Stimulated activated memory B cell treated with anti-CD40 and anti-IgM and Interleukin-4, amounts not matched to agents 10 μg/mL and 1 μg/mL and 100 μg/mL, for 72 hours (primary cell): ENCODE measurements at regions not wholly inside any gene's neighbourhood (a gene's known extent, or its start where the extent isn't known, plus 50 kb on each side); places are given as distances from the start of the nearest gene placed in this dataset.
"Not testable (repeated sequence)": the region's sequence is repeated elsewhere in the genome, so short reads cannot be mapped to it uniquely, and the experiment has no call there.

Experiments used
- ATAC-seq: fragments of 150-1000 bp; cut with Tn5 transposase; 2 replicates; pipeline ENCODE4 v1.10.0; 2021
- H3K27ac Mint-ChIP-seq: one replicate; pipeline ENCODE4 v1.8.0; 2022; ENCODE audit warnings: mild to moderate bottlenecking, mixed read lengths
- H3K27me3 Mint-ChIP-seq: one replicate; pipeline ENCODE4 v1.8.0; 2022; ENCODE audit warnings: mixed read lengths
- H3K36me3 Mint-ChIP-seq: one replicate; pipeline ENCODE4 v1.8.0; 2022; ENCODE audit warnings: mixed read lengths
- H3K4me1 Mint-ChIP-seq: one replicate; pipeline ENCODE4 v1.8.0; 2022; ENCODE audit warnings: mixed read lengths
- H3K4me3 Mint-ChIP-seq: one replicate; pipeline ENCODE4 v1.8.0; 2022; ENCODE audit warnings: mild to moderate bottlenecking, moderate library complexity, mixed read lengths
- H3K9me3 Mint-ChIP-seq: one replicate; pipeline ENCODE4 v1.8.0; 2022; ENCODE audit warnings: mixed read lengths

DNA sequence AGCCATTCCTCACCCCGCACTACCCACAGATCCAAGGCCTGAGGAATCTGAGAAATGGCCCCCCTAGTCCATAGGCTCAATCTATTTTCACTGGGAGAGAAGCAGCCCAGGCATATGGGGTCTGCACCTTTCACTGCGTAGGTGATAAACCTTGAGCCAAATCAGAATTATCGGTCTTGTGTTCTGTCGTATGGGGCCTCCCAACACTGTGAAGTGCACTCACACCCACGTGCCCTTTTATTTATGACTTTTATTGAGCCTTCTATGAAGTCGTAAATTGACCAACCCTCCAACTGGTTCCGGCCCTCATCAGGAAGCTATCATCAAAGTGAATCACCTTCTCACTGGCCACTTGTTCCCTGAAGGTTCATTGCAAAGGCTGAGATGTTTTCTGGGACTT, 259.3 kb downstream of the NPIPA7 start:
- not testable (repeated sequence) for ATAC-seq, H3K9me3 Mint-ChIP-seq, H3K4me3 Mint-ChIP-seq, H3K4me1 Mint-ChIP-seq, H3K36me3 Mint-ChIP-seq, H3K27ac Mint-ChIP-seq
- H3K27me3 Mint-ChIP-seq = peaks cover 16% of the 10 kb centered on the region

DNA sequence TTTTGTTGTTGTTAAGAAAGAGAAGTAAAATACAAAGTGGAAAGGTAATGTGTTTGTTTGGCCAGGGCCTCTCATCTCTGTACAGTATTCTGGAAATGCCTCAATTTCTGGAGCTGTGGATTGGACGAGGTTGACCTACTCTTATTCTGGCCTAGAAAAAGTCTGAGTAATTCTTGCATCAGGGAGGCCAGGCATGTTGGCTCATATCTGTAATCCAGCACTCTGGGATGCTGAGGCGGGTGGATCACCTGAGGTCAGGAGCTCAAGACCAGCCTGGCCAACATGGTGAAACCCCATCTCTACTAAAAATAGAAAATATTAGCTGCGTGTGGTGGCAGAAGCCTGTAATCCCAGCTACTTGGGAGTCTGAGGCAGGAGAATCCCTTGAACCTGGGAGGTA, 259.8 kb downstream of the NPIPA7 start:
- ATAC-seq, H3K4me3 Mint-ChIP-seq, H3K4me1 Mint-ChIP-seq, H3K9me3 Mint-ChIP-seq, H3K27ac Mint-ChIP-seq, H3K36me3 Mint-ChIP-seq: not testable (repeated sequence)
- H3K27me3 Mint-ChIP-seq = peaks cover 16% of the 10 kb centered on the region

DNA sequence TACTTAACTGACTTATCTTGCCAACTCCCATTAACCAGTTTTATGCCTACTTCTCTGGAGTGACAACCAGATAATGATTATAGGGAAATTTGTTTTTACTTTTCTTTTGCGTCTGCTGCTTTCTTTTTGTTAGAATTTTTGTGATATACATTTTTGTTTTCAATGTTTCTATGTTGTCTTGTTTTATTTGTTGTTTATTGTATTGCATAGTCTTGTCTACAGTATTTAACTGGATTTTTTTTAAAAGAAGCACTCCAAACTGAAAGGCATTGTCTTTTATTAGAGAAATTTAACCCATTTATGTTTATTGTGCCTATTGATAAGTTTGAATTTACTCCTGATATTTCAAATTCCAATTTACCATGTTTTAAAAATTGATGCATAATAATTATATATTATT, 264.9 kb downstream of the NPIPA7 start:
- ATAC-seq, H3K27ac Mint-ChIP-seq, H3K36me3 Mint-ChIP-seq, H3K9me3 Mint-ChIP-seq, H3K27me3 Mint-ChIP-seq, H3K4me1 Mint-ChIP-seq, H3K4me3 Mint-ChIP-seq: not testable (repeated sequence)

DNA sequence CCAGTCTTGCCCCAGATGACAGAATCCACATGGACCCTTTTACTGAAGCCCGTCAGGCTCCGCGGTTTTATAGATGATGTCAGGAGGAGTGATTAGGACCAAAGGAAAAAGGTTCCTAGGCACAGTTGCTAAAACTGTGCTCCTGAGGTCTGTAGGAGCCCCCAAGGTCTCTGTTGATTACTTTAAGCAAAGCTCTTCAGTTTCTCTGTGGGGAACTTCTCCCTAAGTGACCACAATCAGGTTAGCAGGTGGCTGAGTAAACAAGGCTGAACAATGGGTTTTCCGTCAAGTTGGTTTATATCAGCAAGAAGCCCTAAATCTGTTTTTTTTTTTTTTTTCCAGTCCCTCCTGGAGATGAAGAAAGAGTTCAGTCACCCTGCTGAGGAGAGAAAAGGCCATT, 269.1 kb downstream of the NPIPA7 start:
- H3K4me1 Mint-ChIP-seq, H3K27ac Mint-ChIP-seq, H3K4me3 Mint-ChIP-seq, H3K36me3 Mint-ChIP-seq, ATAC-seq, H3K9me3 Mint-ChIP-seq: not testable (repeated sequence)
- H3K27me3 Mint-ChIP-seq = peaks cover 12% of the 10 kb centered on the region

DNA sequence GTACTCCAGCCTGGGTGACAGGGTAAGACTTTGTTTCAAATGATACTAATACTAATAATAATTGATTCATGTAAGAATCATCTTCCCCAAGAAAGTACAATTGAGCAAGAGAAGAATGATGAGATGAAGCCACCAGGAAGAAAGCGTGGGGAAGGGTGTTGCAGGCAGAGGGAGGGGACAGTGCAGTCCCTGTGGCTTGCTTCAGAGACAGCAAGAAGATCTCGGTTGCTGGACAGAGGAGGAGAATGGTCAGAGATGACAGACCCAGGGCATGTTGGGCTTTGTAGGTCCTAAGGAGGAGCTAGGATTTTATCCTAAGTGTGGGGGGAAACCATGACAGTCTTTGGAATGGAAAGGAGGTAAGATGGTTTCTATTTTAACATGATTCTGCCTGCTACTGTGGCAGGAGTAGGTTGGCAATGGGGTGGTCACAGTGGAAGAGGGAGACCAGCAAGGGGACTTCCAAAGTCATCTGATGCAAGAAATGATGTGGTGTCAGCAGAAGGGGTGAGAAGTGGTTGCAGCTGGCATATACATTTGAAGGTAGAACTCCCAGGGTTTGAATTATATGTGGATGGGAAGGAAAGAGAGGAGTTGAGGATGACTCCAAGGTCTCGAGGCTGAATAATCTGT, 293.4 kb downstream of the NPIPA7 start:
- not testable (repeated sequence) for H3K27ac Mint-ChIP-seq, ATAC-seq, H3K4me1 Mint-ChIP-seq, H3K36me3 Mint-ChIP-seq, H3K4me3 Mint-ChIP-seq, H3K27me3 Mint-ChIP-seq, H3K9me3 Mint-ChIP-seq

DNA sequence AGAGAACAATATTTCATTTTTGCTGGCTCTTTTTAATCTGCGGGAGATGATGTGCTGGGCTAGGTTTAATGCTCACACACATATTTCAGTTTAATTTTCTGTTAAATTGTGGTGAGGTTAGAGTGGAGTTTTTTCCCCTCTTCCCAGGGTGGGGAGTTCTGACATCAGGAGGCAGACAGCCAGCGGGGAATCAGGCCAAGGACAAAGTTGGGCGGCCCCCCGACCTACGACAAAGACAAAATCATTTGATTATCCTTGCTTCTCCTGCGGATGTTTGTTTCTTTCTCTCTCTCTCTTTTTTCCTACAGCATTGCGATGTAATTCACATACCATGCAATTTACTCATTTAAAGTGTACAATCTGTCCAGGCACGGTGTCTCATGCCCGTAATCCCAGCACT, 295.9 kb downstream of the NPIPA7 start:
- not testable (repeated sequence) for H3K9me3 Mint-ChIP-seq, H3K4me1 Mint-ChIP-seq, ATAC-seq, H3K4me3 Mint-ChIP-seq, H3K27me3 Mint-ChIP-seq, H3K36me3 Mint-ChIP-seq, H3K27ac Mint-ChIP-seq

DNA sequence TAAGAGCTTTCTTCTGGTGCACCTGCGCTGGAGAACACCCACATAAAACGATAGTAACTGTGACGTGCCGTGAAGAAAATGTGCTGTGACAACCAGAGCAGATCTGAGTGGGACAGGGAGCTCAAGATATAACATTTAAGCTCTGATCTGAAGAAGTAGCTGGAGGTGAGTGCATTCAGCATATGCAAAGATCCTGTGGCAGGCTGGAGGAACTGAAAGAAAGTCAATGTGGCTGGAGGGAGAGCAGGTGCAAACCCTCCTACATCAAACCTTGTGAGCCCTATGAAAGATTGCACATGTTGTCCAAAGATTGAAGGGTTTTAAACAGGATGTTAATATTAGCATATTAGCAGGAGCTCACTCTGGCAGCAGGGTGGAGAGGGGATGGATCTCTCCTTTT, 342.9 kb downstream of the NPIPA7 start:
- H3K27me3 Mint-ChIP-seq, H3K36me3 Mint-ChIP-seq, H3K4me1 Mint-ChIP-seq, ATAC-seq, H3K27ac Mint-ChIP-seq, H3K4me3 Mint-ChIP-seq, H3K9me3 Mint-ChIP-seq: not testable (repeated sequence)

DNA sequence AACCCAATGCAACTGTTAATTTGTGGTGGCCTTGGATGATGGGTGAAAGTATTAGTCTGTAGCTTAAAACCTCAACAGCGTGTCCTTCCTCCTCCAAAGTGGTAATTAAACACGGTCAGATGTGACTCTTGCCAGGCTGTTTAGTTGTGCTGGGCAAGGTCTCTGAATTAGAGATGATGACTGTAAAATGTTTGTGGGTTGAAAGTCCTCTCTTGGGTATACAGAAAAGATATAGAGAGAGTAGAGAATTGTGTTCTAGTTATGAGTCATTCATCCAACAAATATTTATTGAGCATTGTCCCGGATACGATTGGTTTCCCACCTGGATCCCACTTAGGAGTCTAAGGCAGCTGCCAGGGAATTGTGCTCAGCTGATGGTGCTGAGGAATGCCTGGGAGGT, 343.7 kb downstream of the NPIPA7 start:
- not testable (repeated sequence) for H3K27me3 Mint-ChIP-seq, H3K4me1 Mint-ChIP-seq, ATAC-seq, H3K36me3 Mint-ChIP-seq, H3K9me3 Mint-ChIP-seq, H3K4me3 Mint-ChIP-seq, H3K27ac Mint-ChIP-seq

DNA sequence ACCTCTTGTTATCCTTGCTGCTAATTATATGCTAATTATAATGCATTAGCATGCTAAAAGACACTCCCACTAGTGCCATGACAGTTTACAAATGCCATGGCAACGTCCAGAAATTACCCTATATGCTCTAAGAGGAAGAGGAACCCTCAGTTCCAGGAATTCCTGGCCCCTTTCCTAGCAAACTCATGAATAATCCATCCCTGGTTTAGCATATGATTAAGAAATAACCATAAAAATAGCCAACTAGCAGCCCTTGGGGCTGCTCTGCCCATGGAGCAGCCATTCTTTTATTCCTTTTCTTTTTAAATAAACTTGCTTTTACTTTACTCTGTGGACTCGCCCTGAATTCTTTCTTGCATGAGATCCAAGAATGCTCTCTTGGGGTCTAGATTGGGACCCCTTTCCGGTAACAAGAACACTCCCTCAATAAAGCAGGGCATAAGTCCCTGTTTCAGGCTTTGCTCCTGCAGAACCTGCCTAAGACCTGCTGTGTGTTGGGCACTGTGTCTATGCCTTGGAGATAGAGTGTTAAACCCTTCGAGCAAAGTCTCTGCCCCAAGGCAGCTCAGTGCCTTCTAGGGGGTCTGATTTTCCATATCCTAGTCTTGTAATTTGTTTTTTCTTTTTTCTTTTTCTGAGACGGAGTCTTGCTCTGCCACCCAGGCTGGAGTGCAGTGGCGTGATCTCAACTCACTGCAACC, 345.0 kb downstream of the NPIPA7 start:
- not testable (repeated sequence) for H3K4me1 Mint-ChIP-seq, H3K9me3 Mint-ChIP-seq, H3K27me3 Mint-ChIP-seq, ATAC-seq, H3K27ac Mint-ChIP-seq, H3K4me3 Mint-ChIP-seq, H3K36me3 Mint-ChIP-seq

DNA sequence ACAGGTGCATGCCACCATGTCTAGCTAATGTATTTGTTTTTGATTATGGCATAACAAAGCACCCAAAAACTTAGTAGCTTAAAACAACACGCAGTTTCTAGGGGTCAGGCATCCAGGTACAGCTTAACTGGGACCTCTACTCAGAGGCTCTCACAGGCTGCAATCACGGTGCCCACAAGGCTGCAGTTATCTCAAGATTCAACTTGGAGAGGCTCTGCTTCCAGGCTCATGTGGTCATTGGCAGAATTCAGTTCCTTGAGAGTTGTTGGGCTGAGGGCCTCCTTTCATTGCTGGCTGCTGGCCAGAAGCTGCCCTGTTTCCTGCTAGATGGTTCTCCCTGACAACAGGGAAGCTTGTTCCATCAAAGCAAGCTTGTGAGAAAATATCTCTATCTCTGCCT, 348.1 kb downstream of the NPIPA7 start:
- H3K4me3 Mint-ChIP-seq, H3K4me1 Mint-ChIP-seq, H3K36me3 Mint-ChIP-seq, H3K27me3 Mint-ChIP-seq, ATAC-seq, H3K27ac Mint-ChIP-seq, H3K9me3 Mint-ChIP-seq: not testable (repeated sequence)

DNA sequence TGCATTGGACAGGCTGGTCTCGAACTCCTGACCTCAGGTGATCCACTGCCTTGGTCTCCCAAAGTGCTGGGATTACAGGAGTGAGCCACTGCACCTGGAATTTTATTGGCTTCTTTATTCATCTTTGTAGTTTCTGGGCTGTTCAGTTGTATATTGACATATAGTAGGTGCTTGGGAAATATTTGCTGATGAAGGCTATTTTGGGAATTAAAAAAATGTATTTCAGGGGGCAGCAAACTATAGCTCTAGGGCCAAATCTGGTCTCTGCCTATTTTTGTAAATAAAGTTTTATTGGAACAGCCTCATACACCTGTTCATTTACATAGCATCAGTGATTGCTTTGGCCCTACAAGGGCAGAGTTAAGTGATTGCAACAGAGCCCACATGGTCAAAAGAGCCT, 363.6 kb downstream of the NPIPA7 start:
- H3K4me3 Mint-ChIP-seq, H3K4me1 Mint-ChIP-seq, H3K9me3 Mint-ChIP-seq, H3K27me3 Mint-ChIP-seq, ATAC-seq, H3K27ac Mint-ChIP-seq, H3K36me3 Mint-ChIP-seq: not testable (repeated sequence)

DNA sequence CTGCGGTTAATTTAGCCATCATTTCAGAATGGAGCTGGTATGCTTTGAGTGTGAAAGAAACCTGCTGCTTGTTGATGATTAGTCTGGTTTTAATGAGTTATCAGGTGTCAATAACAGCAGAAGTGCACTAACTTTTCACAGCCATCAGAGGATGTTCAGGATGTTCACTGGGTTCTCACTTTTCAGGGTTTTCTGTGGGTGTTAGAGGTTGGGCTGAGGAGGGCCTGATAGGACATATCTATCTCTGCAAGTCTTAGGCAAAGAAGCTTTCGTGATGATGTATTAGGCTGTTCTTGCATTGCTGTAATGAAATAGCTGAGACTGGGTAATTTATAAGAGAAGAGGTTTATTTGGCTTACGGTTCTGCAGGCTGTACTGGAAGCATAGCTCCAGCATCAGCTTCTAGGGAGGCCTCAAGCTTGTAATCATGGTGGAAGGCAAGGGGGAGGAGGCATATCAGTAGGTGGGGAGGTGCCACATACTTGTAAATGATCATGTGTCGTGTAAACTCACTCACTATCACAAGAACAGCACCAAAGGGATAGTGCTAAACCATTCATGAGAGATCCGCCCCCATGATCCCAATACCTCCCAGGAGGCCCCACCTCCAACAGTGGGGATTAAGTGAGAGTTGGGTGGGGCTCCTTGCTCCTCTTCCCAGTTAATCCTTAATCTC, 376.2 kb downstream of the NPIPA7 start:
- not testable (repeated sequence) for H3K9me3 Mint-ChIP-seq, H3K4me1 Mint-ChIP-seq, H3K27ac Mint-ChIP-seq, H3K36me3 Mint-ChIP-seq, ATAC-seq, H3K27me3 Mint-ChIP-seq, H3K4me3 Mint-ChIP-seq

DNA sequence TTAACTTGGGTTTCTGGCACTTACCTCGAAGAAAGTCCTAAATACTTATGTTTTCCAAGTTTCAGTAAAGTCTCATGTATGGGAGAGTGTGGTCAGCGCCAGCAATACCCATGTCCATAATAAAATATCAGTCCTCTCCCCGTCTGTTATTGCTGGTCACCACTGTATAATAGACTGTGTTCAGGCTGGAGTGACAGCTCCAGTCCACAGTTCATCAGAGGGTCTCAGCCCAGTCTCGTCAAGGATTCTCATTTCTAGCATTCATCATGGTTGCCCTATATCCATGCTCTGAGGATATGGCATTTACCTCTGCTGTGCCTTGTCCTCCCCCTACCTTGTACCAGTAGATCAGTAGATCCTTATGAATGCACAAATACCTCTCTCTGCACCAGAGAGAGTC, 384.5 kb downstream of the NPIPA7 start:
- peak; percentile 53 for ATAC-seq
- H3K36me3 Mint-ChIP-seq = no peaks in the 10 kb centered on the region
- H3K4me1 Mint-ChIP-seq = no peaks in the 10 kb centered on the region
- no peak overlapping the region for H3K27ac Mint-ChIP-seq
- H3K27me3 Mint-ChIP-seq = no peaks in the 10 kb centered on the region
- H3K4me3 Mint-ChIP-seq = no peak overlapping the region
- peaks cover 12% of the 10 kb centered on the region for H3K9me3 Mint-ChIP-seq

DNA sequence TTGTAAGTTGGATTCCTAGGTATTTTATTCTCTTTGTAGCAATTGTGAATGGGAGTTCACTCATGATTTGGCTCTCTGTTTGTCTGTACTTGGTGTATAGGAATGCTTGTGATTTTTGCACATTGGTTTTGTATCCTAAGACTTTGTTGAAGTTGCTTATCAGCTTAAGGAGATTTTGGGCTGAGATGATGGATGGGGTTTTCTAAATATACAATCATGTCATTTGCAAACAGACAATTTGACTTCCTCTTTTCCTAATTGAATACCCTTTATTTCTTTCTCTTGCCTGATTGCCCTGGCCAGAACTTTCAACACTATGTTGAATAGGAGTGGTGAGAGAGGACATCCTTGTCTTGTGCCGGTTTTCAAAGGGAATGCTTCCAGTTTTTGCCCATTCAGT, 391.8 kb downstream of the NPIPA7 start:
- H3K4me1 Mint-ChIP-seq, H3K27ac Mint-ChIP-seq, H3K36me3 Mint-ChIP-seq, H3K4me3 Mint-ChIP-seq, H3K9me3 Mint-ChIP-seq, ATAC-seq: not testable (repeated sequence)
- peaks cover 25% of the 10 kb centered on the region for H3K27me3 Mint-ChIP-seq

DNA sequence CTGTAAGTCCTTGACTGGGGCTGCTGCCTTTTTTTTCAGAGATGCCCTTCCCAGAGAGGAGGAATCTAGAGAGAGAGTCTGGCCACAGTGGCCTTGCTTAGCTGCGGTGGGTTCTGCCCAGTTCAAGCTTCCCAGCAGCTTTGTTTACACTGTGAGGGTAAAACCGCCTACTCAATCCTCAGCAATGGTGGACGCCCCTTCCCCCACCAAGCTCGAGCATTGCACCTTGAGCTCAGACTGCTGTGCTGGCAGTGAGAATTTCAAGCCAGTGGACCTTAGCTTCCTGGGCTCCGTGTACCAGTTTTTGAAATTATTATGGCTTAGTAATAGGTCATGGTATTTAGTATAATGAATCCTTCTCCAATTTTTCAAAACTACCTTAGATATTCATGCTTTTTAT, 395.4 kb downstream of the NPIPA7 start:
- Mint-ChIP-seq H3K27me3 (peaks cover 39% of the 10 kb centered on the region), H3K4me1 (no peaks in the 10 kb centered on the region), H3K4me3 (no peak overlapping the region), H3K27ac (no peak overlapping the region), H3K9me3 (peaks cover 3% of the 10 kb centered on the region), H3K36me3 (no peaks in the 10 kb centered on the region)
- no peak for ATAC-seq

DNA sequence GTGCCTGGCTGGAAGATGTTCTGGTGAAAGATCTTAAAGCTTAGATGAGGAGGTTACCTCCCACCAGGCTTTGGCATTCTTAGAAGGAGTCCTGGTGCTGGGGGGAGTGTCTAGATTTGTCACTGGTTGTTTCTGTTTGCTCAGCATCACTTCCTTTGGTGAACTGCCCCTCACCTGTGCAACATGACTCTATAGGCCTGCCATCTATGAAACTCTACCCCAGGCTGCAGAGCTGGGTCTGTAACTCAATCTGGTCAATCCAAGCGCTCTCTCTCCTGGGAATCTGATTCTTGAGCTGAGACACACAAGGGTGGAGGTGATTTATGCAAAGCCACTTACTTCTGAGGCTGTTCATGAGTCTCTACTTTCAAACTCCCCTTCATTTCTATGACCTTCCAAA, 399.4 kb downstream of the NPIPA7 start:
- Mint-ChIP-seq H3K27me3 (peaks cover 34% of the 10 kb centered on the region), H3K36me3 (no peaks in the 10 kb centered on the region), H3K27ac (no peak overlapping the region), H3K4me1 (no peaks in the 10 kb centered on the region), H3K4me3 (no peak overlapping the region), H3K9me3 (peaks cover 3% of the 10 kb centered on the region)
- no peak for ATAC-seq
